ENCODE measurements at regions not wholly inside any gene's neighbourhood (a gene's known extent, or its start where the extent isn't known, plus 50 kb on each side); places are given as distances from the start of the nearest gene placed in this dataset.

DNA sequence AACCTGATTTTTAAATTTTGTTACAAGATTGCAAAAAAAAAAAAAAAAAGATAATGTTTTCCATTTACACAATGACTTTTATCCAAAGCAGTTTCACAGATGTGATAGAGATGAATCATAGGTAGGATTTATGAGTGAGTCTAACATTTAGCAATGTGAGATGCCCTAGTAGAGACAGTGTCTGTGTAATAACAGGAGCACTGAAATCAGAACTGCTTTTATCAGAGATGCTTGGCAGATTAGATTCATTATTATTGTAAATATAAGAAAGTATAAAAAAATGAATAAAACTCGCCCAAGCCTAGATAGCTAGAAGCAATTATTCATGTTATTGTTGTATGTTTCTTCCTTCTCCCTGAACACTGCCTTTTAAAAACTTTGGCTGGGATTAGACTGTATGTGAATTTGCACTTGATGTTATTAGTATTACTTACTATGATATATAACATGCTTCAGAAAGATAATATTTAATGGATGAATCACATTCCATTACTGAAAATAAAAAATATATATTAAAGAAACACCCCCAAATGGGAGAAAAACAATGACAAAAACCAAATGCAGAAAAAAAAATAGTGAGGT is 567.3 kb upstream of the KLF4 start:
- Histone ChIP-seq H3K4me3 (no peak overlapping the region), H3K27ac (peak overlapping the region in 1 of 2 donors; percentile 39)
- TF ChIP-seq, protein P1, sequence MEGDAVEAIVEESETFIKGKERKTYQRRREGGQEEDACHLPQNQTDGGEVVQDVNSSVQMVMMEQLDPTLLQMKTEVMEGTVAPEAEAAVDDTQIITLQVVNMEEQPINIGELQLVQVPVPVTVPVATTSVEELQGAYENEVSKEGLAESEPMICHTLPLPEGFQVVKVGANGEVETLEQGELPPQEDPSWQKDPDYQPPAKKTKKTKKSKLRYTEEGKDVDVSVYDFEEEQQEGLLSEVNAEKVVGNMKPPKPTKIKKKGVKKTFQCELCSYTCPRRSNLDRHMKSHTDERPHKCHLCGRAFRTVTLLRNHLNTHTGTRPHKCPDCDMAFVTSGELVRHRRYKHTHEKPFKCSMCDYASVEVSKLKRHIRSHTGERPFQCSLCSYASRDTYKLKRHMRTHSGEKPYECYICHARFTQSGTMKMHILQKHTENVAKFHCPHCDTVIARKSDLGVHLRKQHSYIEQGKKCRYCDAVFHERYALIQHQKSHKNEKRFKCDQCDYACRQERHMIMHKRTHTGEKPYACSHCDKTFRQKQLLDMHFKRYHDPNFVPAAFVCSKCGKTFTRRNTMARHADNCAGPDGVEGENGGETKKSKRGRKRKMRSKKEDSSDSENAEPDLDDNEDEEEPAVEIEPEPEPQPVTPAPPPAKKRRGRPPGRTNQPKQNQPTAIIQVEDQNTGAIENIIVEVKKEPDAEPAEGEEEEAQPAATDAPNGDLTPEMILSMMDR (IDR thresholded peaks at IDR 0.05): no peak
- no peak for DNase-seq (ENCODE audit: low spot score)

DNA sequence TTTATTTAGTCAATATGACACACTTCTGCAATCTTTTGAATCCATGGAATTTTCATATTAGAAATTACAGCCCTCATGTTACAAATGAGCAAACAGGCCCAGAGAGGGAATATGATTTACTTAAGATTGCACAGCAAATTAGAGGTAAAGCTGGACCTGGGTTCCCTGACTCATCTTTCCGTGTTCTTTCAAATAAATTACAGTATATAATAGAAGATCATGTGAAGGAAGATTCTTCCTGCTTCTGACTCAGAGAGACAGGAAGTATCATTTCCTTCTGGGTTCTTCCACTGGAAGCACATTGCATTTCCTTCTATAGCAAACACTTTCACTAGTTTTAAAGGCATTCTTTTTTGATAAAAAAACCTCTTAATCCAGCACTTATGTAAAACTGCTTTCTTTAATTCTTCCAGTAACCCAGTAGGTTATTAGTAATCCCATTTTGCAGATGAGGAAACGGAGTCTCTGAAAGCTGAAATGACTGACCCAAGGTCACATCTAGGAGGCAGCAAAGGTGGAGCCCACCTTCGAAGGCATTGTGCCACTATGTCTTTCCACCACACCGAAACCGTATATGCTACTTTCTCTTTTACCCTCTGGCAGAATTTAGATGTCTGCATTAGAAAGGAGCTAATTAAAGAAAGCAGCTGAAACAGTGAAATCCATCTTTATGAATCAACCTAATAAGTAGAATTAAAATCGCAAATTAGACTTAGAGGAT is 566.7 kb upstream of the KLF4 start:
- DNase-seq (ENCODE audit: low spot score): no peak
- H3K27ac ChIP-seq: peak overlapping the region in 1 of 2 donors; percentile 28
- TF ChIP-seq, protein P1 (IDR thresholded peaks at IDR 0.05): no peak
- H3K4me3 ChIP-seq: no peak overlapping the region

DNA sequence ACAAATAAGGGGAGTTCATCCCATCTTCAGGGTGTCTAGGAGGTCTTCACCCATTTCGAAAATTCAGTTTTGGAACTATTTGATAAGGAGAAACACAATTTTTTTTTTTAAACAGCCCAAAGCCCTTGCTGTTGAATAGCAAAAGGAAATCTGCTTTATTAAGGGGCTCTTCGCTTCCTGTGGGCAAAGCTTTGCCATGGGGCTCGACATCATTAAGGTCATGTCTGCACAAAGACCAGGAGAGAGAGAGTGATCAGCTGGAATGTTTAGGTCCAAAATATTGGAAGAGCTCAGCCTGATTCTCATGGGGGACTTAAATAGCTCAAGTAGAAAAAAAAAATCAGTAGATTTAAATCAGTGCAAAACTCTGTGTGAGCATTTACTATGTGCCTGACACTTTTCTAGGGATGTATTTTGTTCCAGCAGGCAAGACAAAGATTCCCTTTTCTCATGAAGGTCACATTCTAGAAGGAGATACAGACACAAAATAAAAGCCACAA is 564.6 kb upstream of the KLF4 start:
- DNase-seq (ENCODE audit: low spot score): no peak
- TF ChIP-seq, protein P1 (IDR thresholded peaks at IDR 0.05): no peak
- peak overlapping the region; percentile 49 to 68 for H3K27ac ChIP-seq
- peak overlapping the region; percentile 19 for H3K4me3 ChIP-seq

DNA sequence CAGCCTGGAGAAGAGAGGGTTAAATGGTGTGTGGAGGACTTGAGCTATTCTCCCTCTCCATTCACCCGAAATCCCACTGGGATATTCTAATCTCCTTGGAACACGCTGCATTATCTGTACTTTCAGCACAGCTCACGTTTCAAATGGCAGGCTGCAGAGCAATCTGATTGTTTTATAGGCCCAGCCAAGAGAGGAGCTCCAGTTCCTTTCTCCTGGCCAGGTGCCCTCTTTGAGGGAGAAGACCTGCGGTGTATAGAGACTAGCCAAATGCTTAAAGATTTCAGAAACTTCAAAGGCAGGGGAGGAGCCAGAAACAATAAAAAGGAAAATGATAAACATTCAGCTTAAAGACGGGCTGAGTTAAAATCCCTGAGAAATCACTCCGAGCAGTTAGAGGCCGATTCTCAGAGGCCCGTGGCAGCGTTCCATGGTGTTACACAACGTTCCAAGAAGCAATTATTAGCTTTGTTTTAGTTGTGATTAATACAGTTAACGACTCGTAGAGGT is 564.0 kb upstream of the KLF4 start:
- H3K27ac ChIP-seq: peak overlapping the region; percentile 49 to 68
- TF ChIP-seq, protein P1 (IDR thresholded peaks at IDR 0.05): no peak
- no peak for DNase-seq (ENCODE audit: low spot score)
- H3K4me3 ChIP-seq: peak overlapping the region; percentile 19

DNA sequence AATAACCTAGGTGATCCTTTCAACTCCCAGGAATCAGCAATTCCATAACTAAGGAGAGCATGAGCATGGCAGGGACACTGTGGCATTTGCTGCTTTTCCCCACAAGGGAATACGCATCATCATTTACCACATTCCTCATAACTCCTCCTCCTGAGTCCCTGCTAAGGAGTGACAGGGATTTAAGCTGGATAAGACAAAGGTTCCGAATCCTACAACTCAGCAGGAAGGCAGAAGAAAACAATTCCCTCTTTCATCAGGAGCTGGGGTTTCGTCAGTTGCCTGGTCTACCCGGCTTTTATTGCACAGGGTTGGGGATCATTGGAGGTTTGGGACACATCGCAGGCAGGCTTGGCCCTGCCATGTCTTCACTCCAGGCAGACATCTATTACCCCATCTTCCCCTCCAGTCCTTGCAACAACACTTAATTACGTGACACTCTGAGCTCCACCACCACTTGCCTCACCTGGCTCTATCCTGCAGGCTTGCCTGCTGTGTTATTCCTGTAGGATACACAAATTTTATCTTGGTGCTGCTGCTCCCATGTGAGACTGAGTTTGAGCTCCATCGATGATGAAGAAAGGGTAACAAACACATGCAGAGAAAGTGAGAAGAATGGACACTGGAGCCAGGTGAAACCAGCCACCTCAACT is 563.0 kb upstream of the KLF4 start:
- DNase-seq (ENCODE audit: low spot score): no peak
- TF ChIP-seq, protein P1 (IDR thresholded peaks at IDR 0.05): no peak
- no peak overlapping the region for H3K4me3 ChIP-seq
- H3K27ac ChIP-seq: no peak overlapping the region

DNA sequence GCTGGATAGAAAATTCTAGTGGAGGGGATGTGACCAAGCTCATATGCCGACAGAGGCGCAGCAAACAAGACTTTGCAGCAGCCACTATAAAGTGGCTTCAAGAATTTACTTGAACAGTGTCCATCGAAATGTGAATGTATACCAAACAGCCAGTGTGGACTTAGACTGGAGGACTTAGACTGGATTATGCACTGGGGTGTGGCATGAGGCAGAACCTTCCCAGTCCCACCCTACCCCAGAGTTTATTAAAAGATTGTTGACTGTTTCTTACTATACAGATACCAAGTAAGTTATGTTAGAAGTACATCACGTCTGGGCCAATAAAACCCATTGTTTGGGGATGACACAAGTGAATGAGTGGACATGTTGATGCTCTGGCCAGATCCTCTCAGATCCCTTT is 561.3 kb upstream of the KLF4 start:
- TF ChIP-seq, protein P1 (IDR thresholded peaks at IDR 0.05): no peak
- no peak for DNase-seq (ENCODE audit: low spot score)
- no peak overlapping the region for H3K27ac ChIP-seq

More for the DNA sequence above, 561.3 kb upstream of the KLF4 start:
- H3K4me3 ChIP-seq: no peak overlapping the region
